Lower leg skin (tissue), 3 donors: ENCODE measurements at regions not wholly inside any gene's neighbourhood (a gene's known extent, or its start where the extent isn't known, plus 50 kb on each side); places are given as distances from the start of the nearest gene placed in this dataset.

ENCODE experiments used
- POLR2A ChIP-seq, 2 donors: fragments of 450-650 bp; IDR thresholded peaks; one replicate each; pipeline ENCODE4 v1.6.1; 2016 to 2017; ENCODE audit warnings: antibody characterized with exemption in 2 of 2, mild to moderate bottlenecking in 1 of 2, moderate library complexity in 1 of 2
- TF ChIP-seq, protein P1 (sequence below), 3 donors: fragments of 450-650 bp; IDR thresholded peaks; one replicate each; pipeline ENCODE4 v1.5.1; 2016; ENCODE audit warnings: antibody characterized with exemption in 3 of 3, mild to moderate bottlenecking in 3 of 3, moderate library complexity in 2 of 3

DNA sequence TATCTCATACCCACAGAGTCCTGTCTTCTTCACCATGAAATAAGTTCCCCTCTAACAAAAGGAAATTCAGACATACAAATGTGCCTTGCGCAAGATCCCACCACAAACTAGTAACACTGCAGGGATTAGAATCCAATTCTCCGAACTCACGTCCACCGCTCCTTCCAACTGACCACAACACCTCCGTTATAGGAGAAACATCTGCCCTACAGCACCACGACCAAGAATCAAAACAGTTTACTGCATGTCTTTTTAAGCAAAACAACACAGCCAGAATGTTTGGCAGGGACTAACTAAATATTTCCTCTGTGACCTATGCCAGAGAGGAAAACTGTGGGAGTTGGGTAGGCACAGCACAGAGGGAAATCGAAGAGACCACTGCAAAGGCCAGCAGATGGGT is 72.7 kb upstream of the AKIP1 start:
- no peak for TF ChIP-seq POLR2A (IDR thresholded peaks at IDR 0.05)
- TF ChIP-seq, protein P1, sequence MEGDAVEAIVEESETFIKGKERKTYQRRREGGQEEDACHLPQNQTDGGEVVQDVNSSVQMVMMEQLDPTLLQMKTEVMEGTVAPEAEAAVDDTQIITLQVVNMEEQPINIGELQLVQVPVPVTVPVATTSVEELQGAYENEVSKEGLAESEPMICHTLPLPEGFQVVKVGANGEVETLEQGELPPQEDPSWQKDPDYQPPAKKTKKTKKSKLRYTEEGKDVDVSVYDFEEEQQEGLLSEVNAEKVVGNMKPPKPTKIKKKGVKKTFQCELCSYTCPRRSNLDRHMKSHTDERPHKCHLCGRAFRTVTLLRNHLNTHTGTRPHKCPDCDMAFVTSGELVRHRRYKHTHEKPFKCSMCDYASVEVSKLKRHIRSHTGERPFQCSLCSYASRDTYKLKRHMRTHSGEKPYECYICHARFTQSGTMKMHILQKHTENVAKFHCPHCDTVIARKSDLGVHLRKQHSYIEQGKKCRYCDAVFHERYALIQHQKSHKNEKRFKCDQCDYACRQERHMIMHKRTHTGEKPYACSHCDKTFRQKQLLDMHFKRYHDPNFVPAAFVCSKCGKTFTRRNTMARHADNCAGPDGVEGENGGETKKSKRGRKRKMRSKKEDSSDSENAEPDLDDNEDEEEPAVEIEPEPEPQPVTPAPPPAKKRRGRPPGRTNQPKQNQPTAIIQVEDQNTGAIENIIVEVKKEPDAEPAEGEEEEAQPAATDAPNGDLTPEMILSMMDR (IDR thresholded peaks at IDR 0.05), result no peak
